HG03521 (cell line): ENCODE measurements at regions not wholly inside any gene's neighbourhood (a gene's known extent, or its start where the extent isn't known, plus 50 kb on each side); places are given as distances from the start of the nearest gene placed in this dataset.
"Not testable (repeated sequence)": the region's sequence is repeated elsewhere in the genome, so short reads cannot be mapped to it uniquely, and the experiment has no call there.

ENCODE experiments used
- ATAC-seq: cut with Tn5 transposase; IDR thresholded peaks from one replicate; pipeline ENCODE4 v1.9.1; 2021; ENCODE audit warnings: mild to moderate bottlenecking, moderate library complexity; ENCODE audit not compliant: unreplicated experiment

- no peak for ATAC-seq
Observed at GRCh38 chr1:229710746-229711145, 84.7 kb downstream of the URB2 start.

GRCh38 chr1:229714306-229714705 is 88.3 kb downstream of the URB2 start:
- no peak for ATAC-seq

DNA sequence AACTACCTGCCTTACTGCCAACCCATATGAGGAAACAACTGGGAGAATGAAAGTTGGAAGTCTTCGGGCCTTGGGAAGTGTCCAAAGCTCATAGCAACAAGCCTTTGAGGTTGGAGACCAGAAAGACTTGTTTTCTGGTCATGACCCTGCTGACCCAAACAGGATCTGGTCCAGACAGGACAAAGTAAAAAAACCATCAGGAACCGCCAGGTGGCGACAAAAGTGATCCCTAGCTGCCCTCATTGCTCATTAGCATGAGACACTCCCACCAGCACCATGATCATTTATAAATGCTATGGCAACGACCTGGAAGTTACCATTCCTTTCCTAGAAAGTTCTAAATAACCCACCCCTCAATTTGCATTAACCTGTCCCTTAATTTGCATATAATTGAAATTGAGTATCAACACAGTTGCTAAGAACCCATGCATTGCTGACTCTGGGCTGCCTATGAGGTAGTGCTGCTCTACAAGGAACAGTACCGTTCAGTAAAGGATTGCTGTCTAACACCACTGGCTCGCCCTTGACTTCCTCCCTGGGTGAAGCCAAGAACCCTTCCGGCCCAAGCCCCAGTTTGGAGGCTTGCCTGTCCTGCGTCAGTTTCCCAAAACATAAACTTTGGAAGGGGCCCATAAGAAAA is 89.0 kb downstream of the URB2 start:
- no peak for ATAC-seq

DNA sequence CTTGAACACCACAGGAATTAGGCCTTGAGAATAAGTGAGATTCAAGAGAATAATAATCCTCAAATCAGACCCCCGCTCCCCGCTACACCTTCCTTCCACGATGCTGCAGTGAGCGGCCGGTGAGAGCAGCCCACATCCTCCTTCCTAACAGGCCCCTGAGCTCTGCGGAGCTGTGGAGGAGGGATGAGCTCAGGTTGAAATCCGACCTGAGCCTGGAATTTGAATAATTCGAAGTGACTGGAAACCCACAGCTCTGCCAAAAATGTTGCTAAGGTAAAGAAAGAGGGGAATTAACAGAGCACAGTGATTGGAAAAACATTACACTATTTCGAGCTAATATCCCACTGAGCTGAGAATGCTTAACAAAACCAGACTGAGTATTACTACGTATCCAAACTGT is 90.0 kb downstream of the URB2 start:
- no peak for ATAC-seq

- ATAC-seq = no peak
Observed at GRCh38 chr1:229716704-229717103, 90.7 kb downstream of the URB2 start.

DNA sequence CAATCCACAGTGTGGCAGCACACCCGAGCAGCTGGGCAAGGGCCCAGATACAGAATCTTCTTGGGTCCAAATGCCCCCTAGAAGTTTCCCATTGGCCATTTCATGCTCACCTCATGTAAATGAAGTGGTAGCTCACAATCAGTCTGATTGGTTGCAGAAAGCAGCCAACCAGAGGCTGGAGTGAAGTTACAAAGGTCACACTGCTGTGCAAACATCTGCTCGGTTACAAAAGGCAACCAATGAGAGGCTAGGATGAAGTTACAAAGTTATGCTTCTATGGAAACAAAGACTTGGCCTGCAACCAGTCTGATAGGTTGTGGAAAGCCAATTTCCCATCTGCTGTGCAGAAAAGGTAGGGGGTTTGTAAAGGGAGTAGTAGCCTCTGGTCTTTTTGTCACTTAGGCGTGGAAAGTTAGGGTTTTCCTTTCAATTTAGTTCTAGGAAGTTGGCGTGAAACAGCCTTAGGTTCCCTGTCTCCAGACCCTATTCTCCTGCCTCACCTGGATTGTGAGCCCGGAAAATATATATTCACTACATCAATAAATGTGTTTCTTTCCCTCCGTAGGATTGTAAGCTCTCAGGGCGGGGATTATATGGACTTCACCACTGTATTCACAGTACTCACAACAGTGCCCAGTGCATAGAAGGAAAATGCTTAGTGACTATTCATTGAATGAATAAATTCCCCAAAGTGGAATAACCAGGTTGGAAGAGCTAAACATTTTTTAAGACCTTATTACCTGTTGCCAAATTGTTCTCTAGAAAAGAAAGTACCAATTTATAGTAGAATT is 91.9 kb downstream of the URB2 start:
- ATAC-seq = no peak

DNA sequence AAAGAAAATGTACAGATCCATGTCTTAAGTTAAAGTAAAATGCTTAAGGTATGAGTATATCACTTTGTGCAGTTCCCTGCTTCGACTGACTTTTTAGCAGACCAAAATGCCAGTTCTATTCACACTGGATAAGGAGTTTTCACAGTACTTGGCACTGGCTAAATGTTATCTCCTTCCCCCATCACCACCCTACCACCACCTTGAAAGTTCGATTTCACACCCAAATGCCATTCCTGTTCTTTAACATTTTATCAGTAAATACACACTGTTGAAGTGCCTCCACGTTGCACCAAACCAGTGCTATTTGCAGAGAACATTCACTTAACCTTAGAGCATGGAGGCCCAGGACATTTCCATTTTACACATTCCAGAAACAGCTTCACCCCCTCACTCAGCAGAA is 100.0 kb downstream of the URB2 start:
- no peak for ATAC-seq

- ATAC-seq = no peak
Observed at GRCh38 chr1:229729916-229730315, 103.9 kb downstream of the URB2 start.

DNA sequence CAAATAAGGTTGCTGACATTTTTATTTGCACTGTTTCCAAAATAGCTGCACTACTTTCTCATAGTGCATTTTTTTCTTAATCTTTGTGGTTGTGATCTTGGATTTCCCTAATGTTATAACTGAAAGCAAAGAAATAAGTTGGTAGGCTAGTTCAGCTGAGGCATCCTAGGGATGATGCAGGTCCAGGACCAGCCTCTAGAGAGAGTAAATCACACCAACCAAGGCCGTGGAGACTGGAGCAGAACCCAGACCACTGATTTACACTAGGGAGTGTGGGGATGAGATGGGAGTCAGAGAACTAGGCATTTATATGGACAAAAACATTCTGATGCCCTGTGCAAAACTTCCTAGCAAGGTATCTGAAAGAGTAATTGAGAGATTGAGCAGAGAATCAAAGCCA is 104.5 kb downstream of the URB2 start:
- ATAC-seq = no peak

- ATAC-seq = no peak
Observed at GRCh38 chr1:229732061-229732460, 106.0 kb downstream of the URB2 start.

DNA sequence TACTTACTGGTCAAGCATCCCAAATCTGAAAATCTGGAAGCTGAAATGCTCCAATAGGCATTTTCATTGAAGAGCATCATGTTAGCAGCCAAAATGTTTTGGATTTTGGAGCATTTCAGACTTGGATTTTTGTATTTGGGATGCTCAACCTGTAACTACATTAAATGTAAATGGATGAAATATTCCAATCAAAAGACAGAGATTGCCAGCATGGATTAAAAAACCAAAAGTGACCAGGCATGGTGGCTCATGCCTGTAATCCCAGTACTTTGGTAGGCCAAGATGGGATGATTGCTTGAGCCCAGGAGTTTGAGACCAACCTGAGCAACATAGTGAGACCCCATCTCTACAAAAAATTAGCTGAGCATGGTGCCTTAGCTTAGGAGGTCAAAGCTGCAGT is 110.3 kb downstream of the URB2 start:
- ATAC-seq = no peak

DNA sequence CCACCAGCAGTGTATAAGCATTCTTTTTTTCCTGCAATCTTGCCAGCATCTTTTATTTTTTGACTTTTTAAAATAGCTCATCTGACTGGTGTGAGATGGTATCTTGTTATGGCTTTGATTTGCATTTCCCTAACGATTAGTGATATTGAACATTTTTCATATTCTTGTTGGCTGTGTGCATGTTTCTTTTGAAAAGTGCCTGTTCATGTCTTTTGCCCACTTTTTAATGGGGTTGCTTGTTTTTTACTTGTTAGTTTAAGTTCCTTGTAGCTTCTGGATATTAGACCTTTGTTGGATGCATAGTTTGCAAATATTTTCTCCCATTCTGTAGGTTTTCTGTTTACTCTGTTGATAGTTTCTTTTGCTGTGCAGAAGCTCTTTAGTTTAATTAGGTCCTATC is 116.6 kb downstream of the URB2 start:
- ATAC-seq = not testable (repeated sequence)

- no peak for ATAC-seq
Observed at GRCh38 chr1:229749992-229750391, 123.9 kb downstream of the URB2 start.

GRCh38 chr1:229751610-229752009 is 125.6 kb downstream of the URB2 start:
- ATAC-seq = no peak

GRCh38 chr1:229752679-229753078 is 126.6 kb downstream of the URB2 start:
- ATAC-seq = no peak

GRCh38 chr1:229753764-229754551 is 127.9 kb downstream of the URB2 start:
- ATAC-seq = no peak

- no peak for ATAC-seq
Observed at GRCh38 chr1:229756666-229757065, 130.6 kb downstream of the URB2 start.

DNA sequence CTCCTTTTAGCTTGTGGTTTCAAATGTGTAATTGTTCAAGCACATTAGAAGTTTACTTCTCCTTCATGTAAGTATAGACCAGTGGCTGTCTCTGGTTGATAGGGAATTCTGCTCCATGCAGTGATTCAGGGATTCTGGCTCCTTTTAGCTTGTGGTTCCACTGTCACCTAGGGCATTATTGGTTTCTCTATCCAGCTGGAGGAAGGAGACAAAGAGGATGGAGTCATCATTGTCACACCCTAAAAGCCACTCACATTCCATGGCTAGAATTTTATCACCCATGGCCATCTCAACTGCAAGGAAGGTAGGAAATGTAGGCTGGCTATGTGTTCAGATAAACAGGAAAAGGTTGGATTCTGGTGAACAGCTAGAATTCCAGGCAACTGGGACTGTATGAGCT is 131.2 kb downstream of the URB2 start:
- no peak for ATAC-seq

DNA sequence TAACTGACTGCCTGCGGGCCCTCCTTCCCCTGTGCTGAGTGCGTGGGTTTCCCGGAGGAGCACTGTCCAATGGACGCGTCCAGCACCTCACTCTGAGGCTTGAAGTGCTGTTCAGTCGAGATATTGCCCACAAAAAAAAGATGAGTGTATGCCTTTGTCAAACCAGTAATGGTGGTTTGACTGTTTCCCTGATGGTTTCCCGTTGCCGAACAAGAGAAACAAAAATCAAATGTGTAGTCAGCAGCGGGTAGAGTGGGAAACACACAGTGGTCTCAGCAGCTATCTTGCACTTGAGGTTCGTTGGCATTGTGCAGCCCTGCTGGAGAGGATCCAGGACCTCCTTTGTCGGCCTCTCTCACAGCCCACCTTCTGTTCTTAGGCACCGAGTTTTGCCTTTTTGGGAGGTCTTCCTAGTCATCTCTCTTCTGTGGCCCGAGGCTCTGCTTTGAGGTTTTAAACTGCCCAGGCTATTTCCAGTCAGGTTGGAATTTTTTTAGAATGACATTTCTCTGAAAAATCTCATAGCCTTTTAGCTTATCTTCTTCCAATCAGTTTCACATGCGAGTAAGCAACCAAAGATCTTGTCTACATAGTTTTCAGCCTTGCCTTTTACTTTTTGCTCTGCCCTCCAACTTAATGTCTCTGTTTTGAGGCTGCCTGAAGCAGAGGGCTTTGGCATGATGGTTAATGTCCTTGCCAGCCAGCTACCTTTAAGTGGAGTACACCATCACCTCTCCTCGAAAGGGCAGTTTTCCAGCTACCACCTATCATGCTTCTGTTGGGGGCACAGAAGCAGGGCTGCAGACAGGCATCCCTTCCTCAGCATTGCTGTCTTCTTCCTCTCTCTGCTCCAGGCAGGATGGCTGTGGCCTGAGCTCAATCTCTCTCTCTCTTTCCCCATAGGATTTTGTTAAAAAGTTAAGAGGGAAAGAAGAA is 132.3 kb downstream of the URB2 start:
- ATAC-seq = no peak

GRCh38 chr1:229759037-229759435 is 133.0 kb downstream of the URB2 start:
- no peak for ATAC-seq

GRCh38 chr1:229759586-229759985 is 133.5 kb downstream of the URB2 start:
- ATAC-seq = no peak
